NCI-H460 (cell line): ENCODE measurements at regions not wholly inside any gene's neighbourhood (a gene's known extent, or its start where the extent isn't known, plus 50 kb on each side); places are given as distances from the start of the nearest gene placed in this dataset.

Experiments
- DNase-seq: peaks from one replicate; pipeline ENCODE4 v3.0.0-alpha.2; 2016; ENCODE audit warnings: low read depth; ENCODE audit errors: extremely low read depth

GRCh38 chr3:174639970-174640369, 219.2 kb upstream of the NAALADL2 start:
- DNase-seq: no peak

- DNase-seq: no peak
These were observed 218.2 kb upstream of the NAALADL2 start for GRCh38 chr3:174640932-174641331.

GRCh38 chr3:174644287-174644686, 214.8 kb upstream of the NAALADL2 start:
- DNase-seq: no peak

- no peak for DNase-seq
These were observed 207.2 kb upstream of the NAALADL2 start for GRCh38 chr3:174651951-174652350.

- DNase-seq: no peak
These were observed 199.6 kb upstream of the NAALADL2 start for GRCh38 chr3:174659511-174659910.

- DNase-seq: no peak
These were observed 196.5 kb upstream of the NAALADL2 start for GRCh38 chr3:174662653-174663052.

- no peak for DNase-seq
These were observed 191.7 kb upstream of the NAALADL2 start for GRCh38 chr3:174667386-174667785.

- DNase-seq: no peak
These were observed 183.7 kb upstream of the NAALADL2 start for GRCh38 chr3:174675406-174675805.

GRCh38 chr3:174681784-174682183, 177.3 kb upstream of the NAALADL2 start:
- no peak for DNase-seq

- DNase-seq: no peak
These were observed 173.3 kb upstream of the NAALADL2 start for GRCh38 chr3:174685796-174686195.

- DNase-seq: no peak
These were observed 161.8 kb upstream of the NAALADL2 start for GRCh38 chr3:174697310-174697709.

- DNase-seq: no peak
These were observed 158.4 kb upstream of the NAALADL2 start for GRCh38 chr3:174700736-174701135.

GRCh38 chr3:174710612-174711011, 148.5 kb upstream of the NAALADL2 start:
- no peak for DNase-seq

GRCh38 chr3:174715386-174715785, 143.7 kb upstream of the NAALADL2 start:
- no peak for DNase-seq

GRCh38 chr3:174716956-174717505, 142.1 kb upstream of the NAALADL2 start:
- DNase-seq: no peak

- DNase-seq: no peak
These were observed 138.4 kb upstream of the NAALADL2 start for GRCh38 chr3:174720717-174721116.

GRCh38 chr3:174725303-174725702, 133.8 kb upstream of the NAALADL2 start:
- no peak for DNase-seq

- no peak for DNase-seq
These were observed 121.2 kb upstream of the NAALADL2 start for GRCh38 chr3:174737966-174738365.

- no peak for DNase-seq
These were observed 110.0 kb upstream of the NAALADL2 start for GRCh38 chr3:174749143-174749542.

- no peak for DNase-seq
These were observed 103.0 kb upstream of the NAALADL2 start for GRCh38 chr3:174755833-174756829.

- DNase-seq: no peak
These were observed 100.2 kb upstream of the NAALADL2 start for GRCh38 chr3:174758943-174759342.

GRCh38 chr3:174767406-174767805, 91.7 kb upstream of the NAALADL2 start:
- DNase-seq: peak; percentile 82
